ENCODE measurements at regions not wholly inside any gene's neighbourhood (a gene's known extent, or its start where the extent isn't known, plus 50 kb on each side); places are given as distances from the start of the nearest gene placed in this dataset.
"Not testable (repeated sequence)": the region's sequence is repeated elsewhere in the genome, so short reads cannot be mapped to it uniquely, and the experiment has no call there.

- DNase-seq (ENCODE audit: low read depth in 2 of 2): not testable (repeated sequence)
Observed at GRCh38 chr10:46095943-46096342, 49.9 kb upstream of the MSMB start.

- no peak for DNase-seq (ENCODE audit: low read depth in 2 of 2)
Observed at GRCh38 chr10:46096446-46096845, 50.4 kb upstream of the MSMB start.

GRCh38 chr10:46096909-46097575 lies 51.0 kb upstream of the MSMB start:
- no peak for DNase-seq (ENCODE audit: low read depth in 2 of 2)

- DNase-seq (ENCODE audit: low read depth in 2 of 2): no peak
Observed at GRCh38 chr10:46097576-46098317, 51.7 kb upstream of the MSMB start.

- DNase-seq (ENCODE audit: low read depth in 2 of 2): no peak
Observed at GRCh38 chr10:46098386-46098785, 52.3 kb upstream of the MSMB start.

GRCh38 chr10:46098925-46099324 lies 52.9 kb upstream of the MSMB start:
- DNase-seq (ENCODE audit: low read depth in 2 of 2): not testable (repeated sequence)

- DNase-seq (ENCODE audit: low read depth in 2 of 2): no peak
Observed at GRCh38 chr10:46104071-46104585, 58.1 kb upstream of the MSMB start.

GRCh38 chr10:46105416-46105815 lies 59.3 kb upstream of the MSMB start:
- not testable (repeated sequence) for DNase-seq (ENCODE audit: low read depth in 2 of 2)

GRCh38 chr10:46105856-46106409 lies 59.9 kb upstream of the MSMB start:
- DNase-seq (ENCODE audit: low read depth in 2 of 2): not testable (repeated sequence)

- peak in 1 of 2 donors; percentile 29 for DNase-seq (ENCODE audit: low read depth in 2 of 2)
Observed at GRCh38 chr10:46106410-46107255, 60.6 kb upstream of the MSMB start.

GRCh38 chr10:46108158-46108499 lies 62.1 kb upstream of the MSMB start:
- not testable (repeated sequence) for DNase-seq (ENCODE audit: low read depth in 2 of 2)

GRCh38 chr10:46154271-46154670 lies 108.2 kb upstream of the MSMB start:
- not testable (repeated sequence) for DNase-seq (ENCODE audit: low read depth in 2 of 2)

GRCh38 chr10:46154683-46155082 lies 108.6 kb upstream of the MSMB start:
- DNase-seq (ENCODE audit: low read depth in 2 of 2): not testable (repeated sequence)

GRCh38 chr10:46156866-46157265 lies 110.8 kb upstream of the MSMB start:
- not testable (repeated sequence) for DNase-seq (ENCODE audit: low read depth in 2 of 2)

GRCh38 chr10:46169736-46170135 lies 117.1 kb upstream of the ANTXRL start:
- no peak for DNase-seq (ENCODE audit: low read depth in 2 of 2)

GRCh38 chr10:46170789-46171188 lies 116.0 kb upstream of the ANTXRL start:
- no peak for DNase-seq (ENCODE audit: low read depth in 2 of 2)

- no peak for DNase-seq (ENCODE audit: low read depth in 2 of 2)
Observed at GRCh38 chr10:46171661-46172060, 115.1 kb upstream of the ANTXRL start.

GRCh38 chr10:46175296-46175695 lies 111.5 kb upstream of the ANTXRL start:
- DNase-seq (ENCODE audit: low read depth in 2 of 2): no peak

GRCh38 chr10:46175831-46176230 lies 111.0 kb upstream of the ANTXRL start:
- DNase-seq (ENCODE audit: low read depth in 2 of 2): no peak

GRCh38 chr10:46187431-46187830 lies 99.4 kb upstream of the ANTXRL start:
- DNase-seq (ENCODE audit: low read depth in 2 of 2): not testable (repeated sequence)

GRCh38 chr10:46197050-46197449 lies 89.7 kb upstream of the ANTXRL start:
- DNase-seq (ENCODE audit: low read depth in 2 of 2): no peak

- DNase-seq (ENCODE audit: low read depth in 2 of 2): no peak
Observed at GRCh38 chr10:46198516-46198915, 88.3 kb upstream of the ANTXRL start.

Data from stimulated activated CD4-positive, alpha-beta T cell treated with anti-CD3 and anti-CD28 coated beads, Interleukin-1b, Interleukin-23, amount 100 ng/mL, for 4 hours (primary cell).